ENCODE measurements at regions not wholly inside any gene's neighbourhood (a gene's known extent, or its start where the extent isn't known, plus 50 kb on each side); places are given as distances from the start of the nearest gene placed in this dataset.

- Histone ChIP-seq H3K4me3 (ENCODE audit: low read depth, low read length, poor library complexity, severe bottlenecking) (no peak overlapping the region), H4K20me1 (ENCODE audit: insufficient read depth, low read length) (no peaks in the 10 kb centered on the region), H3K79me2 (ENCODE audit: insufficient read depth, low read length) (no peaks in the 10 kb centered on the region), H3K9ac (ENCODE audit: low read length) (no peak overlapping the region), H3K9me2 (ENCODE audit: low read depth, low read length) (no peaks in the 10 kb centered on the region), H3K27ac (ENCODE audit: low read depth, low read length, poor library complexity, severe bottlenecking) (no peak overlapping the region), H3K4me2 (ENCODE audit: low read length) (peak overlapping the region; percentile 21; the same call in 1 of the 2 replicates), H3K4me1 (ENCODE audit: insufficient read depth, low read length, severe bottlenecking) (peaks cover 9% of the 10 kb centered on the region), H2AFZ (ENCODE audit: low read length) (no peak overlapping the region), H3K27me3 (ENCODE audit: insufficient read depth, low read length) (no peaks in the 10 kb centered on the region), H3K9me3 (ENCODE audit: low read length) (no peaks in the 10 kb centered on the region), H3F3A (ENCODE audit: insufficient read depth, low read length) (no peaks in the 10 kb centered on the region), H3K36me3 (ENCODE audit: insufficient read depth, low read length) (no peaks in the 10 kb centered on the region)
- TF ChIP-seq CTCF (IDR thresholded peaks at IDR 0.05; ENCODE audit: low read length) (no peak), EZH2 (IDR thresholded peaks at IDR 0.05; ENCODE audit: borderline replicate concordance, low read length) (no peak)
These were observed 152.0 kb upstream of the USP9X start for GRCh38 chrX:40933132-40933705.

- Histone ChIP-seq H3K4me2 (ENCODE audit: low read length) (peak overlapping the region; percentile 21; the same call in 1 of the 2 replicates), H3K4me3 (ENCODE audit: low read depth, low read length, poor library complexity, severe bottlenecking) (no peak overlapping the region)
These were observed 151.4 kb upstream of the USP9X start for GRCh38 chrX:40933706-40934425.

GRCh38 chrX:40936827-40937226 lies 148.4 kb upstream of the USP9X start:
- H4K20me1 ChIP-seq (ENCODE audit: insufficient read depth, low read length), result no peaks in the 10 kb centered on the region
- no peak overlapping the region for H3K4me3 ChIP-seq (ENCODE audit: low read depth, low read length, poor library complexity, severe bottlenecking)
- H3K9ac ChIP-seq (ENCODE audit: low read length), result no peak overlapping the region
- H3K4me2 ChIP-seq (ENCODE audit: low read length), result no peak overlapping the region
- no peaks in the 10 kb centered on the region for H3K79me2 ChIP-seq (ENCODE audit: insufficient read depth, low read length)
- no peaks in the 10 kb centered on the region for H3K9me3 ChIP-seq (ENCODE audit: low read length)
- H3K27ac ChIP-seq (ENCODE audit: low read depth, low read length, poor library complexity, severe bottlenecking), result no peak overlapping the region
- peaks cover 9% of the 10 kb centered on the region for H3K4me1 ChIP-seq (ENCODE audit: insufficient read depth, low read length, severe bottlenecking)
- no peak overlapping the region for H2AFZ ChIP-seq (ENCODE audit: low read length)
- no peaks in the 10 kb centered on the region for H3K27me3 ChIP-seq (ENCODE audit: insufficient read depth, low read length)
- no peak for TF ChIP-seq CTCF (IDR thresholded peaks at IDR 0.05; ENCODE audit: low read length)
- no peak for TF ChIP-seq EZH2 (IDR thresholded peaks at IDR 0.05; ENCODE audit: borderline replicate concordance, low read length)
- H3K36me3 ChIP-seq (ENCODE audit: insufficient read depth, low read length), result no peaks in the 10 kb centered on the region
- H3F3A ChIP-seq (ENCODE audit: insufficient read depth, low read length), result no peaks in the 10 kb centered on the region
- no peaks in the 10 kb centered on the region for H3K9me2 ChIP-seq (ENCODE audit: low read depth, low read length)

More at GRCh38 chrX:40933706-40934425, 151.4 kb upstream of the USP9X start:
- Histone ChIP-seq H3K27me3 (ENCODE audit: insufficient read depth, low read length) (no peaks in the 10 kb centered on the region), H3K27ac (ENCODE audit: low read depth, low read length, poor library complexity, severe bottlenecking) (no peak overlapping the region), H4K20me1 (ENCODE audit: insufficient read depth, low read length) (no peaks in the 10 kb centered on the region), H3K9ac (ENCODE audit: low read length) (no peak overlapping the region), H3K9me3 (ENCODE audit: low read length) (no peaks in the 10 kb centered on the region), H3K4me1 (ENCODE audit: insufficient read depth, low read length, severe bottlenecking) (peaks cover 9% of the 10 kb centered on the region), H3K9me2 (ENCODE audit: low read depth, low read length) (no peaks in the 10 kb centered on the region), H3K36me3 (ENCODE audit: insufficient read depth, low read length) (no peaks in the 10 kb centered on the region), H3F3A (ENCODE audit: insufficient read depth, low read length) (no peaks in the 10 kb centered on the region), H2AFZ (ENCODE audit: low read length) (no peak overlapping the region), H3K79me2 (ENCODE audit: insufficient read depth, low read length) (no peaks in the 10 kb centered on the region)
- no peak for TF ChIP-seq CTCF (IDR thresholded peaks at IDR 0.05; ENCODE audit: low read length)
- TF ChIP-seq EZH2 (IDR thresholded peaks at IDR 0.05; ENCODE audit: borderline replicate concordance, low read length), result no peak
